K562 (cell line): ENCODE measurements at regions not wholly inside any gene's neighbourhood (a gene's known extent, or its start where the extent isn't known, plus 50 kb on each side); places are given as distances from the start of the nearest gene placed in this dataset.

ENCODE experiments used
- ATAC-seq: fragments of 200-7000 bp; cut with Tn5 transposase; 3 replicates; pipeline ENCODE4 v1.9.1; 2020; ENCODE audit warnings: moderate library complexity
- BruUV-seq: library from RNA; stranded (reverse); fragments of 400-500 nt; replicated peaks from 2 replicates; lab custom pipeline; 2021; lab: Mats Ljungman, UMichigan
- CTCF ChIA-PET: fragments of 300-600 bp; formaldehyde crosslinking; extraction: SDS; loops from one replicate; lab custom pipeline; 2021; ENCODE audit warnings: low intra/inter-chr PET ratio; lab: Yijun Ruan, JAX
- POLR2A ChIA-PET: fragments of 300-600, 350-650 bp; sonication (Branson Sonifier 250); formaldehyde crosslinking; extraction: SDS; loops from one replicate; lab custom pipeline; 2021; ENCODE audit warnings: antibody characterized with exemption, inconsistent platforms; lab: Yijun Ruan, JAX
- DNase-seq, 4 experiments: peaks; one replicate each; pipeline versions ENCODE4 v3.0.0 to v3.0.0-alpha.2; 2011 to 2018; ENCODE audit warnings: low spot score in 3 of 4, mixed read lengths in 3 of 4; ENCODE audit errors: extremely low read depth in 1 of 4
- FAIRE-seq: peaks from 2 replicates; lab custom pipeline; 2011; peaks lifted over from hg19 to GRCh38; lab: Jason Lieb, UNC
- H2AFZ ChIP-seq: 2 replicates; pipeline ENCODE4 v1.6.0; 2011; ENCODE audit warnings: low read depth, low read length, control low read depth, inconsistent platforms
- H3K27ac ChIP-seq: fragments of 200-600 bp; 3 replicates; pipeline ENCODE4 v1.8.0; 2011; ENCODE audit warnings: low read depth, mild to moderate bottlenecking, control low read depth, inconsistent platforms, low read length, moderate library complexity, mixed read lengths; ENCODE audit errors: extremely low read depth
- H3K27me3 ChIP-seq, 2 experiments: fragments of 300-600 bp in 1 of 2; 2 replicates in 1 of 2; 3 replicates in 1 of 2; pipeline versions ENCODE4 v1.6.0 to v1.8.0; 2011; ENCODE audit warnings: inconsistent platforms in 2 of 2, low read length in 2 of 2, mild to moderate bottlenecking in 1 of 2, mixed read lengths in 1 of 2, moderate library complexity in 1 of 2; ENCODE audit not compliant: control insufficient read depth in 2 of 2, insufficient read depth in 2 of 2
- H3K36me3 ChIP-seq: fragments of 300-600 bp; 3 replicates; pipeline ENCODE4 v1.8.0; 2011; ENCODE audit warnings: mild to moderate bottlenecking, low read length, inconsistent platforms; ENCODE audit not compliant: control insufficient read depth, insufficient read depth
- H3K4me1 ChIP-seq, 2 experiments: fragments of 200-600 bp in 1 of 2; replicated peaks in 1 of 2; 2 replicates in 1 of 2; 3 replicates in 1 of 2; pipeline versions ENCODE4 v1.5.1 to v1.8.0; 2011; ENCODE audit warnings: inconsistent platforms in 2 of 2, low read length in 2 of 2, mild to moderate bottlenecking in 1 of 2, mixed read lengths in 1 of 2, moderate library complexity in 1 of 2; ENCODE audit not compliant: control insufficient read depth in 2 of 2, insufficient read depth in 2 of 2
- H3K4me2 ChIP-seq: 2 replicates; pipeline ENCODE4 v1.6.1; 2011; ENCODE audit warnings: low read length, control low read depth, inconsistent platforms, mixed read lengths; ENCODE audit not compliant: insufficient read depth
- H3K4me3 ChIP-seq: fragments of 200-600 bp; sonication (generic), shearing (Covaris generic); 2 replicates; pipeline ENCODE4 v1.5.1; 2016; ENCODE audit warnings: control low read depth, inconsistent platforms
- H3K79me2 ChIP-seq: fragments of 200-600 bp; 3 replicates; pipeline ENCODE4 v1.8.0; 2011; ENCODE audit warnings: low read length, inconsistent platforms; ENCODE audit not compliant: control insufficient read depth, insufficient read depth
- H3K9ac ChIP-seq, 2 experiments: 2 replicates each; pipeline versions ENCODE4 v1.6.0 to v1.6.1; 2011; ENCODE audit warnings: low read depth in 2 of 2, low read length in 2 of 2, control low read depth in 1 of 2, inconsistent platforms in 1 of 2, mild to moderate bottlenecking in 1 of 2, mixed read lengths in 1 of 2; ENCODE audit not compliant: insufficient read depth in 1 of 2
- H3K9me1 ChIP-seq: one replicate; pipeline ENCODE4 v1.6.0; 2011; ENCODE audit warnings: inconsistent platforms, mild to moderate bottlenecking, low read length, moderate library complexity; ENCODE audit not compliant: control insufficient read depth, insufficient read depth
- H3K9me3 ChIP-seq: replicated peaks from 2 replicates; pipeline ENCODE4 v1.5.1; 2011; ENCODE audit warnings: low read depth, low read length, inconsistent platforms; ENCODE audit not compliant: control insufficient read depth, insufficient read depth
- H4K20me1 ChIP-seq: replicated peaks from 2 replicates; pipeline ENCODE4 v1.6.1; 2011; ENCODE audit warnings: low read length, inconsistent platforms, mixed read lengths; ENCODE audit not compliant: control insufficient read depth, insufficient read depth
- BCOR ChIP-seq: fragments of 450-650 bp; IDR thresholded peaks from 2 replicates; pipeline ENCODE4 v1.6.1; 2016
- EGR1 ChIP-seq: fragments of 450-650 bp; conservative IDR thresholded peaks from 2 replicates; pipeline ENCODE4 v1.6.1; 2017; ENCODE audit warnings: mild to moderate bottlenecking
- ETV6 ChIP-seq, 3 experiments: fragments of 150-350 bp in 1 of 3; sonication (generic) in 1 of 3; formaldehyde crosslinking in 1 of 3; IDR thresholded peaks; 2 replicates each; pipeline versions ENCODE4 v1.6.1 to v1.8.0; 2014 to 2022; ENCODE audit warnings: borderline replicate concordance in 2 of 3, low read depth in 2 of 3, antibody characterized with exemption in 1 of 3, low read length in 1 of 3, mild to moderate bottlenecking in 1 of 3, missing genetic modification reagents in 1 of 3
- GATA2 ChIP-seq: sonication (generic); formaldehyde crosslinking; IDR thresholded peaks from 2 replicates; pipeline ENCODE4 v1.4.0; 2020; ENCODE audit warnings: mild to moderate bottlenecking, missing genetic modification reagents
- HEY1 ChIP-seq: fragments of 250-450 bp; sonication (Bioruptor Pico); IDR thresholded peaks from 2 replicates; pipeline ENCODE4 v1.5.0; 2020; ENCODE audit warnings: mild to moderate bottlenecking, moderate library complexity, borderline replicate concordance
- MTF1 ChIP-seq: fragments of 250-450 bp; sonication (Bioruptor Pico); IDR thresholded peaks from 2 replicates; pipeline ENCODE4 v1.9.0; 2021; ENCODE audit warnings: moderate library complexity, mild to moderate bottlenecking, inconsistent platforms, borderline replicate concordance
- RFX7 ChIP-seq: fragments of 250-450 bp; sonication (Bioruptor Pico); IDR thresholded peaks from 2 replicates; pipeline ENCODE4 v1.5.1; 2021; ENCODE audit warnings: mild to moderate bottlenecking
- RREB1 ChIP-seq: fragments of 250-450 bp; sonication (Bioruptor Pico); IDR thresholded peaks from 2 replicates; pipeline ENCODE4 v1.4.0; 2020
- SMAD1 ChIP-seq: fragments of 150-350 bp; IDR thresholded peaks from 2 replicates; pipeline ENCODE4 v1.6.1; 2014; ENCODE audit warnings: low read length, low read depth; ENCODE audit not compliant: partially characterized antibody
- SNAPC5 ChIP-seq: fragments of 250-450 bp; sonication (Bioruptor Pico); IDR thresholded peaks from 2 replicates; pipeline ENCODE4 v1.8.0; 2021; ENCODE audit warnings: moderate library complexity, mild to moderate bottlenecking, inconsistent platforms
- SNIP1 ChIP-seq: fragments of 450-650 bp; IDR thresholded peaks from 2 replicates; pipeline ENCODE4 v1.7.1; 2017; ENCODE audit warnings: low read depth, mild to moderate bottlenecking
- XRCC3 ChIP-seq: fragments of 450-650 bp; IDR thresholded peaks from 2 replicates; pipeline ENCODE4 v1.6.1; 2017; ENCODE audit warnings: mild to moderate bottlenecking, moderate library complexity
- ZNF134 ChIP-seq: fragments of 250-450 bp; sonication (Bioruptor Pico); conservative IDR thresholded peaks from 2 replicates; pipeline ENCODE4 v1.4.0; 2020
- ZNF354B ChIP-seq: fragments of 250-450 bp; sonication (Bioruptor Pico); IDR thresholded peaks from 2 replicates; pipeline ENCODE4 v1.4.0; 2020
- ZNF57 ChIP-seq: fragments of 450-650 bp; formaldehyde crosslinking; IDR thresholded peaks from 2 replicates; pipeline ENCODE4 v1.4.0; 2020; ENCODE audit warnings: mild to moderate bottlenecking, moderate library complexity
- ZNF76 ChIP-seq: fragments of 250-450 bp; sonication (Bioruptor Pico); IDR thresholded peaks from 2 replicates; pipeline ENCODE4 v1.4.0; 2020; ENCODE audit warnings: mild to moderate bottlenecking, moderate library complexity, borderline replicate concordance
- ZNF77 ChIP-seq: fragments of 250-450 bp; sonication (Bioruptor Pico); IDR thresholded peaks from 2 replicates; pipeline ENCODE4 v1.5.0; 2020
- WGBS: fragments of 100-300 bp; shearing (Covaris generic); methylation state at CpG from one replicate; pipeline ENCODE4 v1.1.6; 2016; ENCODE audit warnings: low coverage, mixed read lengths; ENCODE audit not compliant: insufficient coverage; ENCODE audit errors: missing lambda C conversion rate; 5-methylcytosine and 5-hydroxymethylcytosine counted together
- in situ Hi-C: fragments of 300-500 bp; cut with MboI; formaldehyde crosslinking; loops from 4 replicates; pipeline ENCODE4 v1.15.0; 2018; ENCODE audit warnings: inconsistent platforms, mixed read lengths
- intact Hi-C: fragments of 100-400 bp; cut with micrococcal nuclease; formaldehyde crosslinking; loops from 2 replicates; pipeline ENCODE4 v1.14.2; 2022

GRCh38 chr12:46459861-46460545 is 87.4 kb upstream of the SLC38A2 start:
- Histone ChIP-seq H2AFZ (0 out of 2 replicates have a peak overlapping the region, but pooled peaks have one; percentile 43), H3K9me3 (no peaks in the 10 kb centered on the region), H3K36me3 (no peaks in the 10 kb centered on the region), H3K4me2 (no peak overlapping the region), H3K9me1 (no peaks in the 10 kb centered on the region), H3K4me1 (peaks cover 0 to 24% of the 10 kb centered on the region in 2 experiments), H4K20me1 (no peaks in the 10 kb centered on the region), H3K4me3 (no peak overlapping the region), H3K79me2 (no peaks in the 10 kb centered on the region), H3K27me3 (no peaks in the 10 kb centered on the region), H3K27ac (no peak overlapping the region), H3K9ac (no peak overlapping the region)
- DNase-seq = no peak
- intact Hi-C loops = no loop called here
- ATAC-seq = no peak
- BruUV-seq = no TSS peak
- ChIA-PET CTCF (no interaction called here), POLR2A (interaction anchor here (0.6 to 1.3 kb wide), 2 partner anchors 13 to 24 kb away, joined by 3 read pairs; no protein-coding TSS in a partner anchor)
- 67% methylated on average over 5 of the region's 5 CpGs for WGBS
- in situ Hi-C loops = no loop called here
- no peak for FAIRE-seq
- TF ChIP-seq MTF1 = no peak
- no peak for TF ChIP-seq ZNF134 (CRISPR knock-in tag)
- no peak for TF ChIP-seq SMAD1
- no peak for TF ChIP-seq GATA2 (CRISPR knock-in tag)
- TF ChIP-seq SNAPC5 (CRISPR knock-in tag) = no peak
- no peak for TF ChIP-seq ZNF77 (CRISPR knock-in tag)
- TF ChIP-seq BCOR = no peak
- no peak for TF ChIP-seq ZNF57 (CRISPR knock-in tag)
- no peak for TF ChIP-seq ETV6 (IDR thresholded peaks at IDR 0.05; ENCODE audit: borderline replicate concordance in 1 of 2, low read depth in 2 of 2, low read length in 1 of 2)
- no peak for TF ChIP-seq ETV6 (CRISPR knock-in tag; IDR thresholded peaks at IDR 0.05; ENCODE audit: borderline replicate concordance)
- no peak for TF ChIP-seq ZNF354B (CRISPR knock-in tag)
- TF ChIP-seq RREB1 (CRISPR knock-in tag) = no peak
- TF ChIP-seq ZNF76 (CRISPR knock-in tag) = no peak
- TF ChIP-seq SNIP1 = no peak
- TF ChIP-seq HEY1 (CRISPR knock-in tag) = no peak
- TF ChIP-seq XRCC3 = no peak
- TF ChIP-seq EGR1 = no peak
- TF ChIP-seq RFX7 (CRISPR knock-in tag) = no peak
